ENCODE measurements at regions not wholly inside any gene's neighbourhood (a gene's known extent, or its start where the extent isn't known, plus 50 kb on each side); places are given as distances from the start of the nearest gene placed in this dataset.

DNA sequence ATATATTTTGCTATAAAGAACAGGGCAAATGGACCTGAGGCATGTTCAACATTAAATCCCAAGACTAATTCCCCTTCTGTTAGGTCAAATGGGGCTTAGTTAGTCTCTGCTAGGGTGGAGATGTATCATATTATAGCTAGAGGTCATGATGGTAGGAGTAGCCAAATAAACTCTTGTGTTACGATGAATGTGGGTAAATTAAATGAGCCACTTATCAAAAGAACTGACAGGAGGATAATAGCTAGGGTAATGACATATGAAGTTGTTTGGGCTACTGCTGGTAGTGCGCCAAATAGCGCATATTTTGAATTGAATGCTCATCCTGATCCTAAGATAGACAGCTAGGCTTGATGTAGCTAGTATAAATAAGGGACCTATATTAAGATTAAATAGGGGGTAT is 445.0 kb downstream of the GXYLT1 start:
- Histone ChIP-seq H3K4me3 (no peak overlapping the region), H3K27me3 (no peaks in the 10 kb centered on the region), H3K9me3 (no peaks in the 10 kb centered on the region), H3K36me3 (no peaks in the 10 kb centered on the region), H3K27ac (no peak overlapping the region), H3K4me1 (no peaks in the 10 kb centered on the region)
- TF ChIP-seq POLR2AphosphoS5 (IDR thresholded peaks at IDR 0.05): no peak
- no peak for ATAC-seq
- WGBS, 2 donors (ENCODE audit: low coverage in 1 of 2): 86 to 89% methylated on average over 3 of the region's 3 CpGs

DNA sequence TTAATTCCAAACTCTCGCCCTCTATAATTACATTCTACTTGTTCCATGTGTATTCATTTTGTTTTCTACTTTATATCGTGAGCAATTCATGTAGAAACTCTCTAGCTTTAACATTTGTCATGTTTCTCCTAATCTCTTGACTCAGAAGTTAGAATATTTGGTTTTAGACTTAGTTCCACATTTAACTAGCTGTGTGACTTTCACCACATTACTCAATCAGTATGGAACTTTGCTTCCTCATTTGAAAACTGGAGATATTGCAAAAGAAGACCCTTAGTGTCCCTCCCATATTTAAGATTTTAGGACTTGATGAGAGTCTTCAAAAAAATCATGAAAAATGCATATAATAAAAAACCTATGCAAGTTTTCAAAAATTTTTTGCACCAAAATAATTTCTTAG is 447.5 kb downstream of the GXYLT1 start:
- H3K4me1 ChIP-seq: no peaks in the 10 kb centered on the region
- no peak for TF ChIP-seq POLR2AphosphoS5 (IDR thresholded peaks at IDR 0.05)
- no peak for TF ChIP-seq CTCF (IDR thresholded peaks at IDR 0.05)
- no peak for TF ChIP-seq POLR2A (IDR thresholded peaks at IDR 0.05)
- no peak for TF ChIP-seq EP300 (IDR thresholded peaks at IDR 0.05)
- no peak for ATAC-seq
- H3K9me3 ChIP-seq: no peaks in the 10 kb centered on the region
- H3K27me3 ChIP-seq: no peaks in the 10 kb centered on the region
- 57 to 59% methylated on average over 2 of the region's 2 CpGs for WGBS, 2 donors (ENCODE audit: low coverage in 1 of 2)
- H3K36me3 ChIP-seq: no peaks in the 10 kb centered on the region
- H3K4me3 ChIP-seq: no peak overlapping the region
- no peak overlapping the region for H3K27ac ChIP-seq

DNA sequence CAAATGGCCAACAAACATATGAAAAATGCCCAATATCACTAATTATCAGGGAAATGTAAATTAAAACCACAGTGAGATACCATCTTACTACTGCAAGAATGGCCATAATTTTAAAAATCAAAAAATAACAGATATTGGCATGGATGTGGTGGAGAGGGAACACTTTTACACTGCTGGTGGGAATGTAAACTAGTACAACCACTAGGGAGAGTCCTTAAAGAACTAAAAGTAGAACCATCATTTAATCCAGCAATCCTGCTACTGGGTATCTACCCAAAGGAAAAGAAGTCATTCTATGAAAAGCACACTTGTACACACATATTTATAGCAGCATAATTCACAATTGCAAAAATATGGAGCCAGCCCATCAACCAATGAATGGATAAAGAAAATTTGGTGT is 459.7 kb downstream of the GXYLT1 start:
- TF ChIP-seq POLR2AphosphoS5 (IDR thresholded peaks at IDR 0.05): no peak
- no peak for TF ChIP-seq POLR2A (IDR thresholded peaks at IDR 0.05)
- peak in 3 of 4 experiments; percentile 15 to 40 (median 35) for TF ChIP-seq CTCF (IDR thresholded peaks at IDR 0.05)
- Histone ChIP-seq H3K4me3 (no peak overlapping the region), H3K27me3 (no peaks in the 10 kb centered on the region)

GRCh38 chr12:41683513-41684240 is 461.0 kb downstream of the GXYLT1 start:
- H3K27me3 ChIP-seq: no peaks in the 10 kb centered on the region
- WGBS, 2 donors (ENCODE audit: low coverage in 1 of 2): 7 to 24% methylated on average over 3 to 4 of the region's 4 CpGs

More for the DNA sequence above, 459.7 kb downstream of the GXYLT1 start:
- Histone ChIP-seq H3K9me3 (no peaks in the 10 kb centered on the region), H3K4me1 (no peaks in the 10 kb centered on the region), H3K27ac (no peak overlapping the region), H3K36me3 (no peaks in the 10 kb centered on the region)
- no peak for ATAC-seq

DNA sequence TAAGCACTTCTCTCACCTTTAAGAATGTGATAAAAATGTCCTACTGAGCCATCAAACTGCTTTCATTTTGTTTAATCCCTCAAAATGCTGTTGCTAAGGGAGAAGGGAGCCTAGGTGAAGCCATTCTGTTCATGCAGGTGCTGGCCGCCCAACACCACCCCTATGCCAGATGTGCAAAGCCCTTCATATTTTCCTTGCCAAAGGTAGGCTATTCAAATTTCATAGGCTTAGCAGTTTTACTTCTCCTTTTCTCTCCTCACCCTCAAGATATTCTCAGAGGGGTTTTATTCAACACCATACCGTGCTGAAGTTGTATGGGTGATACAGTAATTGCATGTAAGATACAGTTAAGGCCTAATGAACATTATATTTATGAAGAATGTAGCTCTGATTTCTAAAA is 461.7 kb downstream of the GXYLT1 start:
- ATAC-seq: no peak
- WGBS, 2 donors (ENCODE audit: low coverage in 1 of 2): 88 to 92% methylated on average over 2 of the region's 2 CpGs
- TF ChIP-seq POLR2A (IDR thresholded peaks at IDR 0.05): no peak
- TF ChIP-seq EP300 (IDR thresholded peaks at IDR 0.05): no peak
- TF ChIP-seq CTCF (IDR thresholded peaks at IDR 0.05): no peak
- no peak for TF ChIP-seq POLR2AphosphoS5 (IDR thresholded peaks at IDR 0.05)

More at GRCh38 chr12:41683513-41684240, 461.0 kb downstream of the GXYLT1 start:
- TF ChIP-seq POLR2A (IDR thresholded peaks at IDR 0.05) (no peak), POLR2AphosphoS5 (IDR thresholded peaks at IDR 0.05) (no peak), CTCF (IDR thresholded peaks at IDR 0.05) (no peak), EP300 (IDR thresholded peaks at IDR 0.05) (no peak)
- H3K4me1 ChIP-seq: no peaks in the 10 kb centered on the region
- no peaks in the 10 kb centered on the region for H3K36me3 ChIP-seq
- H3K27ac ChIP-seq: no peak overlapping the region
- no peak for ATAC-seq
- H3K4me3 ChIP-seq: no peak overlapping the region
- no peaks in the 10 kb centered on the region for H3K9me3 ChIP-seq

More for the DNA sequence above, 461.7 kb downstream of the GXYLT1 start:
- H3K36me3 ChIP-seq: no peaks in the 10 kb centered on the region
- H3K4me1 ChIP-seq: no peaks in the 10 kb centered on the region
- H3K4me3 ChIP-seq: no peak overlapping the region
- no peaks in the 10 kb centered on the region for H3K27me3 ChIP-seq
- no peaks in the 10 kb centered on the region for H3K9me3 ChIP-seq
- no peak overlapping the region for H3K27ac ChIP-seq

Data from gastroesophageal sphincter (tissue), 4 donors.